Cardiac muscle cell (in vitro differentiated cells and primary cell): ENCODE measurements at regions not wholly inside any gene's neighbourhood (a gene's known extent, or its start where the extent isn't known, plus 50 kb on each side); places are given as distances from the start of the nearest gene placed in this dataset.

Source experiments
- DNase-seq, 2 donors: peaks; one replicate each; pipeline versions ENCODE4 v3.0.0 to v3.0.0-alpha.2; 2010 to 2017; ENCODE audit warnings: low read depth in 1 of 2, low spot score in 1 of 2
- H3K27ac ChIP-seq: fragments of 200-600 bp; sonication (generic); 2 replicates; pipeline ENCODE4 v1.5.1; 2016
- H3K27me3 ChIP-seq: fragments of 200-600 bp; sonication (generic); 2 replicates; pipeline ENCODE4 v1.6.0; 2016; ENCODE audit warnings: control low read depth
- H3K36me3 ChIP-seq: fragments of 200-600 bp; sonication (generic); 2 replicates; pipeline ENCODE4 v1.5.1; 2016; ENCODE audit warnings: control low read depth
- H3K4me1 ChIP-seq: fragments of 200-600 bp; sonication (generic); 2 replicates; pipeline ENCODE4 v1.8.1; 2017; ENCODE audit warnings: low read depth, mild to moderate bottlenecking, mixed run types
- H3K4me3 ChIP-seq: fragments of 200-600 bp; sonication (generic); 2 replicates; pipeline ENCODE4 v1.5.1; 2016; ENCODE audit warnings: mild to moderate bottlenecking
- H3K9me3 ChIP-seq: fragments of 200-600 bp; sonication (generic); 2 replicates; pipeline ENCODE4 v1.5.1; 2017; ENCODE audit warnings: low read depth, mild to moderate bottlenecking, control low read depth
- TF ChIP-seq, protein P1 (sequence below): IDR thresholded peaks from 2 replicates; pipeline ENCODE4 v1.5.1; 2012; ENCODE audit warnings: low read depth, mild to moderate bottlenecking, low read length

DNA sequence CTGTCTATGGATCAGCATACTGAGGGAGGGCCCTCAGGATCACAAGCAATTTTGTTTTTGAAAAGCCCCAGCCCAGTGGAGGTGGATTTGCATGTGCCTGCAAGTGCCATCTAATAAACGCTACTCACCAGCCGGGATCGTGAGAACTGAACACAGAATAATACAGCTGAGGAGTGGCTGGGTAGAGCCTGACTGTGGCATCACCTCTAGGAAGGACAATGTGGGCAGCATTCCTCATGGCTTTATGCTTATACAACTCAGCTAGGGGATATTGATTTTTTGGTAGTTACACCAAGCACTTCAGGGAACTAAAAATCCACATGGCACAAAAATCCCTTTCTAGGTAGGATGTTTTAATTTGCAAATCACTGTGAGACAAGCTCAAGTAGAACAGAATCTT lies 72.7 kb upstream of the PALS2 start:
- no peaks in the 10 kb centered on the region for H3K27me3 ChIP-seq
- no peak overlapping the region for H3K27ac ChIP-seq
- no peaks in the 10 kb centered on the region for H3K36me3 ChIP-seq
- TF ChIP-seq, protein P1, sequence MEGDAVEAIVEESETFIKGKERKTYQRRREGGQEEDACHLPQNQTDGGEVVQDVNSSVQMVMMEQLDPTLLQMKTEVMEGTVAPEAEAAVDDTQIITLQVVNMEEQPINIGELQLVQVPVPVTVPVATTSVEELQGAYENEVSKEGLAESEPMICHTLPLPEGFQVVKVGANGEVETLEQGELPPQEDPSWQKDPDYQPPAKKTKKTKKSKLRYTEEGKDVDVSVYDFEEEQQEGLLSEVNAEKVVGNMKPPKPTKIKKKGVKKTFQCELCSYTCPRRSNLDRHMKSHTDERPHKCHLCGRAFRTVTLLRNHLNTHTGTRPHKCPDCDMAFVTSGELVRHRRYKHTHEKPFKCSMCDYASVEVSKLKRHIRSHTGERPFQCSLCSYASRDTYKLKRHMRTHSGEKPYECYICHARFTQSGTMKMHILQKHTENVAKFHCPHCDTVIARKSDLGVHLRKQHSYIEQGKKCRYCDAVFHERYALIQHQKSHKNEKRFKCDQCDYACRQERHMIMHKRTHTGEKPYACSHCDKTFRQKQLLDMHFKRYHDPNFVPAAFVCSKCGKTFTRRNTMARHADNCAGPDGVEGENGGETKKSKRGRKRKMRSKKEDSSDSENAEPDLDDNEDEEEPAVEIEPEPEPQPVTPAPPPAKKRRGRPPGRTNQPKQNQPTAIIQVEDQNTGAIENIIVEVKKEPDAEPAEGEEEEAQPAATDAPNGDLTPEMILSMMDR: no peak
- peaks cover 4% of the 10 kb centered on the region for H3K4me1 ChIP-seq
- H3K4me3 ChIP-seq: no peak overlapping the region
- H3K9me3 ChIP-seq: no peaks in the 10 kb centered on the region
- no peak for DNase-seq

DNA sequence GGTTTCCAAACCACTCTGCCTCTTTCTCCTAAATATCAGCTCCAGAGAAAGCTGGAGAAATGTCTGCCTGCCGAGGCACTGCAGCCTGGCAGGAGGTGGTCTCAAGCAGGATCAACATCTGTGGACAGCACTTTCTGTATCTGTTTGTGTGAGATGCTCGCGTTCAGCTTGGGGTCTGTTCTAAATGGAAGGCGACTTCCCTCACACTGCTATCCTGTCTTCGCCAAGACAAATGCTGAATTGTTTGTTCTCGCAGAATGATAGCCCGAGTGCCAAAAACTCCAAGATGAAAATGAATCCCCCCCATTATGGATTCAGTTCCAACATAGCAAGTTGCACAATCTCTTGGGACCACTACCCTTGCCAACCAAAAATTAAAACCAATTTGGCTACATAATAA lies 72.2 kb upstream of the PALS2 start:
- DNase-seq: no peak
- Histone ChIP-seq H3K27me3 (no peaks in the 10 kb centered on the region), H3K9me3 (no peaks in the 10 kb centered on the region), H3K36me3 (no peaks in the 10 kb centered on the region), H3K4me3 (no peak overlapping the region), H3K27ac (no peak overlapping the region), H3K4me1 (peaks cover 4% of the 10 kb centered on the region)
- TF ChIP-seq, protein P1: no peak

DNA sequence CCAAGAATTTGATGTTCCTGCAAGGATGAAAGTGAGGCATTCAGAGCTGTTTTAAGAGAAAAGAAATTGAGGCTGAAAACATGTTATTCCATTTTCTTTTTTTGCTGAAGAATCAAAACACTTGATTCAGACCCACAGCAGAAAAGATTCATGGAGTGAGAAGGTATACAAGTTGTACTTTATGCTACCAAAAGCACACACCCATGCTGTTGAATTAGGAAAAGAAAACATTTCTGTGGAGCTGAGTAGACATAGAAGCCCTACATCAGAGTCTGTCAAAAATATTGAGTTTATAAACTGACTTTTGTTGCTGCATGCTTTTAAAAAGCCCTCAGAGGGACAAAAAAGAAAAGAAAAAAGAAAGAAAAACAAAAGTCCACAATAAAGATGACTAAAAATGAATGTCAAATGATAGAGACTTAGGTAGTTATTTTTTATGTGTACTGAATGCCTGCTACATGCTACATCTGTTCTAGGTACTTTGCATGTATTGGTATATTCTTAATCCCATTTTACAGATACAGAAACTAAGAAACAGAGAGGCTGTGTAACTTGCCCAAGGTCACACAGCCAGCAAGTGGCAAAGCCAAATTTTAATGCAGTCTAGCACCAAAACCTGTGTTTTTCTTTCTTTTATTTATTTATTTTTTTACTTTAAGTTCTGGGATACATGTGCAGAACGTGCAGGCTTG lies 71.7 kb upstream of the PALS2 start:
- Histone ChIP-seq H3K4me1 (peaks cover 4% of the 10 kb centered on the region), H3K27me3 (no peaks in the 10 kb centered on the region), H3K9me3 (no peaks in the 10 kb centered on the region), H3K27ac (no peak overlapping the region), H3K36me3 (no peaks in the 10 kb centered on the region), H3K4me3 (no peak overlapping the region)
- TF ChIP-seq, protein P1: no peak
- DNase-seq: no peak

DNA sequence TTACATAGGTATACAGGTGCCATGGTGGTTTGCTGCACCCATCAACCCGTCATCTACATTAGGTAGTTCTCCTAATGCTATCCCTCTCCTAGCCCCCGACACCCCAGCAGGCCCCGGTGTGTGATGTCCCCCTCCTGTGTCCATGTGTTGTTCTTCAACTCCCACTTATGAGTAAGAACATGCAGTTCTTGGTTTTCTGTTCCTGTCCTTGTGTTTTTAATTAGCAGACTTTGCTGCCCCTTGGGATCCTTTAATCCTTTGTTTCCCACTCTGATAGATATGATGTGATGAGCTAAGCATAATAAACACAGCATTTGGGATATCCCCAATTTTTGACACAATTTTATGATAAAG lies 71.1 kb upstream of the PALS2 start:
- no peak overlapping the region for H3K4me3 ChIP-seq
- H3K27me3 ChIP-seq: no peaks in the 10 kb centered on the region
- TF ChIP-seq, protein P1: no peak
- no peaks in the 10 kb centered on the region for H3K36me3 ChIP-seq
- H3K9me3 ChIP-seq: no peaks in the 10 kb centered on the region
- DNase-seq: no peak
- no peak overlapping the region for H3K27ac ChIP-seq
- peaks cover 4% of the 10 kb centered on the region for H3K4me1 ChIP-seq

DNA sequence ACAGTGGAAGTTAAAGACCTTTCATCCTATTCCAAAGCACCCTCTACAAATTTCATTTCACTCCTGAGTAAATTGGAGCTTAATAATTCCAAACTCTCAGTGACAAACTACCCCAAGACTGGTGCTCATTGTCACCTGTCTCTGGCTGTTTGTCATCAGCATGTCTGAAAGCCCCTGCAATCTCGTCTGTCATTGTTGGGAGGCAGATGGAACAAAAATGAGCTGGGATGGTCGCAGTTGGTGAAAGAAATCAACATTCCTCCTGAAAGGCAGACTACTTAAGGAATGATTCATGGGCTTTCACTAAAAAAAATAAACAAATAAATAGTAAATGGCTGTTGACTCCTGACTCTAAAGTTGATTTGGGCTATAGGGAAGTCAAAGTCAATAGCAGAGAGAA lies 69.7 kb upstream of the PALS2 start:
- no peaks in the 10 kb centered on the region for H3K36me3 ChIP-seq
- no peaks in the 10 kb centered on the region for H3K27me3 ChIP-seq
- TF ChIP-seq, protein P1: no peak
- H3K4me3 ChIP-seq: no peak overlapping the region
- H3K27ac ChIP-seq: no peak overlapping the region
- no peak for DNase-seq
- H3K4me1 ChIP-seq: peaks cover 4% of the 10 kb centered on the region
- no peaks in the 10 kb centered on the region for H3K9me3 ChIP-seq
